SK-N-SH treated with all-trans-retinoic acid at 6 μM for 48 hours (cell line): ENCODE measurements at regions not wholly inside any gene's neighbourhood (a gene's known extent, or its start where the extent isn't known, plus 50 kb on each side); places are given as distances from the start of the nearest gene placed in this dataset.
A peak's percentile ranks its signal among the peaks of the same experiment; 100 is the strongest.

Experiments used
- ATAC-seq: fragments of 200-7000 bp; cut with Tn5 transposase; 3 replicates; pipeline ENCODE4 v1.9.1; 2020; ENCODE audit warnings: mild to moderate bottlenecking, moderate library complexity
- ARNTL ChIP-seq: fragments of 450-650 bp; formaldehyde crosslinking; IDR thresholded peaks from 2 replicates; pipeline ENCODE4 v1.5.0; 2020; ENCODE audit warnings: low read depth, mild to moderate bottlenecking, moderate library complexity, borderline replicate concordance
- BACH2 ChIP-seq: fragments of 250-450 bp; sonication (Bioruptor Pico); IDR thresholded peaks from 2 replicates; pipeline ENCODE4 v1.9.0; 2021; ENCODE audit warnings: mild to moderate bottlenecking, borderline replicate concordance
- CSDC2 ChIP-seq: fragments of 250-450 bp; sonication (Bioruptor Pico); IDR thresholded peaks from 2 replicates; pipeline ENCODE4 v1.5.0; 2020; ENCODE audit warnings: mild to moderate bottlenecking, moderate library complexity
- ESRRG ChIP-seq: fragments of 250-450 bp; sonication (Bioruptor Pico); IDR thresholded peaks from 2 replicates; pipeline ENCODE4 v1.6.1; 2021; ENCODE audit warnings: mild to moderate bottlenecking
- GLIS3 ChIP-seq: fragments of 250-450 bp; sonication (Bioruptor Pico); IDR thresholded peaks from 2 replicates; pipeline ENCODE4 v1.5.0; 2020; ENCODE audit warnings: mild to moderate bottlenecking, moderate library complexity
- ISL1 ChIP-seq: fragments of 250-450 bp; sonication (Bioruptor Pico); IDR thresholded peaks from 2 replicates; pipeline ENCODE4 v2.1.2; 2022; ENCODE audit warnings: mild to moderate bottlenecking, moderate library complexity
- OSR1 ChIP-seq: fragments of 250-450 bp; sonication (Bioruptor Pico); IDR thresholded peaks from 2 replicates; pipeline ENCODE4 v1.8.0; 2022; ENCODE audit warnings: moderate library complexity, mild to moderate bottlenecking, inconsistent platforms
- PPARA ChIP-seq: fragments of 250-450 bp; sonication (Bioruptor Pico); IDR thresholded peaks from 2 replicates; pipeline ENCODE4 v1.5.0; 2020; ENCODE audit warnings: mild to moderate bottlenecking, borderline replicate concordance
- RARB ChIP-seq: fragments of 250-450 bp; sonication (Bioruptor Pico); IDR thresholded peaks from 2 replicates; pipeline ENCODE4 v1.8.0; 2021; ENCODE audit warnings: mild to moderate bottlenecking, moderate library complexity
- SNAI2 ChIP-seq: fragments of 250-450 bp; sonication (Bioruptor Pico); IDR thresholded peaks from 2 replicates; pipeline ENCODE4 v1.5.0; 2020; ENCODE audit warnings: mild to moderate bottlenecking, moderate library complexity
- TCF4 ChIP-seq: fragments of 250-450 bp; sonication (Bioruptor Pico); IDR thresholded peaks from 2 replicates; pipeline ENCODE4 v1.8.0; 2021; ENCODE audit warnings: mild to moderate bottlenecking, moderate library complexity, borderline replicate concordance
- TOX ChIP-seq: fragments of 250-450 bp; sonication (Bioruptor Pico); IDR thresholded peaks from 2 replicates; pipeline ENCODE4 v1.8.0; 2021; ENCODE audit warnings: mild to moderate bottlenecking, moderate library complexity, borderline replicate concordance
- ZC3H10 ChIP-seq: fragments of 250-450 bp; sonication (Bioruptor Pico); IDR thresholded peaks from 2 replicates; pipeline ENCODE4 v1.5.1; 2021; ENCODE audit warnings: mild to moderate bottlenecking, moderate library complexity
- ZFP3 ChIP-seq: fragments of 250-450 bp; sonication (Bioruptor Pico); IDR thresholded peaks from 2 replicates; pipeline ENCODE4 v1.5.0; 2020; ENCODE audit warnings: mild to moderate bottlenecking, moderate library complexity
- ZFP30 ChIP-seq: fragments of 450-650 bp; formaldehyde crosslinking; IDR thresholded peaks from 2 replicates; pipeline ENCODE4 v1.5.0; 2022; ENCODE audit warnings: mild to moderate bottlenecking, moderate library complexity
- ZNF565 ChIP-seq: fragments of 450-650 bp; formaldehyde crosslinking; conservative IDR thresholded peaks from 2 replicates; pipeline ENCODE4 v1.5.0; 2020; ENCODE audit warnings: low read depth, mild to moderate bottlenecking, moderate library complexity
- ZNF70 ChIP-seq: fragments of 450-650 bp; formaldehyde crosslinking; IDR thresholded peaks from 2 replicates; pipeline ENCODE4 v1.5.0; 2020; ENCODE audit warnings: mild to moderate bottlenecking, moderate library complexity
- ZNF8 ChIP-seq: fragments of 450-650 bp; formaldehyde crosslinking; IDR thresholded peaks from 2 replicates; pipeline ENCODE4 v1.5.0; 2020; ENCODE audit warnings: mild to moderate bottlenecking, moderate library complexity
- TF ChIP-seq, protein P1 (sequence below): fragments of 250-450 bp; sonication (Bioruptor Pico); IDR thresholded peaks from 2 replicates; pipeline ENCODE4 v1.5.1; 2020; ENCODE audit warnings: low read depth, mild to moderate bottlenecking, moderate library complexity
- TF ChIP-seq, protein P2 (sequence below): fragments of 250-450 bp; sonication (Bioruptor Pico); IDR thresholded peaks from 2 replicates; pipeline ENCODE4 v1.8.0; 2020; ENCODE audit warnings: mild to moderate bottlenecking, moderate library complexity, borderline replicate concordance
- TF ChIP-seq, protein P3 (sequence below): fragments of 250-450 bp; sonication (Bioruptor Pico); IDR thresholded peaks from 2 replicates; pipeline ENCODE4 v1.5.0; 2020; ENCODE audit warnings: mild to moderate bottlenecking, moderate library complexity
- TF ChIP-seq, protein P4 (sequence below): fragments of 250-450 bp; sonication (Bioruptor Pico); IDR thresholded peaks from 2 replicates; pipeline ENCODE4 v1.8.0; 2021; ENCODE audit warnings: low read depth, mild to moderate bottlenecking, moderate library complexity, borderline replicate concordance
- TF ChIP-seq, protein P5 (sequence below): fragments of 250-450 bp; sonication (Bioruptor Pico); IDR thresholded peaks from 2 replicates; pipeline ENCODE4 v1.5.1; 2021; ENCODE audit warnings: mild to moderate bottlenecking, moderate library complexity

DNA sequence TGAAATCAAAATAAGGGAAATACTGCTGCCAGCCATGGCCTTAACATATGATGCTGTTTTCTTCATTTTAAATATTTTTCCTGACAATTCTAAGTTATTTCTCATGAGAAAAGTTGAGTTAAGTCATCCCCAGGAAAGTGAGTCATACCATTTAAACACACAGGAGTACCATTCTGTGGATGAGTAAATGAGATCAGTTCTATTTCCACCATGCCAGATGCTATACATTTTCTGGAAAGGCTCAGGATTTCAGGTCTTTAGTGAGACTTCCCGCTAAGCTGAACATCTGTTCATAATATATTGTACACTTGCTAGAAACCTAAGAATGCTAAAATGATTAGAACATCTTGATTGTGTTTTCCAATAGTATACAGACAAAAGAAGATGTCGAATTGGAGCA is 256.2 kb upstream of the MANEA start:
- no peak for TF ChIP-seq CSDC2 (CRISPR knock-in tag)
- no peak for TF ChIP-seq ZFP30 (CRISPR knock-in tag)
- no peak for TF ChIP-seq RARB (CRISPR knock-in tag)
- TF ChIP-seq, protein P1, sequence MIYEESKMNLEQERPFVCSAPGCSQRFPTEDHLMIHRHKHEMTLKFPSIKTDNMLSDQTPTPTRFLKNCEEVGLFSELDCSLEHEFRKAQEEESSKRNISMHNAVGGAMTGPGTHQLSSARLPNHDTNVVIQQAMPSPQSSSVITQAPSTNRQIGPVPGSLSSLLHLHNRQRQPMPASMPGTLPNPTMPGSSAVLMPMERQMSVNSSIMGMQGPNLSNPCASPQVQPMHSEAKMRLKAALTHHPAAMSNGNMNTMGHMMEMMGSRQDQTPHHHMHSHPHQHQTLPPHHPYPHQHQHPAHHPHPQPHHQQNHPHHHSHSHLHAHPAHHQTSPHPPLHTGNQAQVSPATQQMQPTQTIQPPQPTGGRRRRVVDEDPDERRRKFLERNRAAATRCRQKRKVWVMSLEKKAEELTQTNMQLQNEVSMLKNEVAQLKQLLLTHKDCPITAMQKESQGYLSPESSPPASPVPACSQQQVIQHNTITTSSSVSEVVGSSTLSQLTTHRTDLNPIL (CRISPR knock-in tag), result no peak
- TF ChIP-seq ZNF70, result no peak
- TF ChIP-seq ZFP3 (CRISPR knock-in tag), result no peak
- TF ChIP-seq ZNF565 (CRISPR knock-in tag), result no peak
- TF ChIP-seq, all 23 proteins: peak for 0
- ATAC-seq, result peak; percentile 71

DNA sequence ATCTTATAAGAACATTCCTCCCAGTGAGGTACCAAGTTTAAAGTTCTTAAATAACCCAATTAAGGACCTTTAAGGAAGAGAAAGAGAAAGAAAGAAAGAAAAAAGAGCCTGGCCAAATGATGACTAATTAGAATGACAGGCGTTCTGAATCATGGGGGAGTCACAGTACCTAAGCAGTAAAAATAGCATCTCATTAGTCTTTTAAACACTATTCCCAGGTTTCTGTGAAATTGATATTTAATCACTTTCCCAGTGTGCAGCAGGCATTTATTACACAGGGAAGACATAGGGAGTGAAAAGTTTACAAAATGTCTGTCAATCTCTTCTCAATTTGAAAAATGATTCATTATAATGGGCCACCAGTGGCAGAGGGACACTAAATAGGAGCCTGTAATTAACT is 251.4 kb upstream of the MANEA start:
- TF ChIP-seq, protein P2, sequence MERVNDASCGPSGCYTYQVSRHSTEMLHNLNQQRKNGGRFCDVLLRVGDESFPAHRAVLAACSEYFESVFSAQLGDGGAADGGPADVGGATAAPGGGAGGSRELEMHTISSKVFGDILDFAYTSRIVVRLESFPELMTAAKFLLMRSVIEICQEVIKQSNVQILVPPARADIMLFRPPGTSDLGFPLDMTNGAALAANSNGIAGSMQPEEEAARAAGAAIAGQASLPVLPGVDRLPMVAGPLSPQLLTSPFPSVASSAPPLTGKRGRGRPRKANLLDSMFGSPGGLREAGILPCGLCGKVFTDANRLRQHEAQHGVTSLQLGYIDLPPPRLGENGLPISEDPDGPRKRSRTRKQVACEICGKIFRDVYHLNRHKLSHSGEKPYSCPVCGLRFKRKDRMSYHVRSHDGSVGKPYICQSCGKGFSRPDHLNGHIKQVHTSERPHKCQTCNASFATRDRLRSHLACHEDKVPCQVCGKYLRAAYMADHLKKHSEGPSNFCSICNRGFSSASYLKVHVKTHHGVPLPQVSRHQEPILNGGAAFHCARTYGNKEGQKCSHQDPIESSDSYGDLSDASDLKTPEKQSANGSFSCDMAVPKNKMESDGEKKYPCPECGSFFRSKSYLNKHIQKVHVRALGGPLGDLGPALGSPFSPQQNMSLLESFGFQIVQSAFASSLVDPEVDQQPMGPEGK (CRISPR knock-in tag), result no peak
- no peak for TF ChIP-seq ESRRG (CRISPR knock-in tag)
- TF ChIP-seq, protein P3, sequence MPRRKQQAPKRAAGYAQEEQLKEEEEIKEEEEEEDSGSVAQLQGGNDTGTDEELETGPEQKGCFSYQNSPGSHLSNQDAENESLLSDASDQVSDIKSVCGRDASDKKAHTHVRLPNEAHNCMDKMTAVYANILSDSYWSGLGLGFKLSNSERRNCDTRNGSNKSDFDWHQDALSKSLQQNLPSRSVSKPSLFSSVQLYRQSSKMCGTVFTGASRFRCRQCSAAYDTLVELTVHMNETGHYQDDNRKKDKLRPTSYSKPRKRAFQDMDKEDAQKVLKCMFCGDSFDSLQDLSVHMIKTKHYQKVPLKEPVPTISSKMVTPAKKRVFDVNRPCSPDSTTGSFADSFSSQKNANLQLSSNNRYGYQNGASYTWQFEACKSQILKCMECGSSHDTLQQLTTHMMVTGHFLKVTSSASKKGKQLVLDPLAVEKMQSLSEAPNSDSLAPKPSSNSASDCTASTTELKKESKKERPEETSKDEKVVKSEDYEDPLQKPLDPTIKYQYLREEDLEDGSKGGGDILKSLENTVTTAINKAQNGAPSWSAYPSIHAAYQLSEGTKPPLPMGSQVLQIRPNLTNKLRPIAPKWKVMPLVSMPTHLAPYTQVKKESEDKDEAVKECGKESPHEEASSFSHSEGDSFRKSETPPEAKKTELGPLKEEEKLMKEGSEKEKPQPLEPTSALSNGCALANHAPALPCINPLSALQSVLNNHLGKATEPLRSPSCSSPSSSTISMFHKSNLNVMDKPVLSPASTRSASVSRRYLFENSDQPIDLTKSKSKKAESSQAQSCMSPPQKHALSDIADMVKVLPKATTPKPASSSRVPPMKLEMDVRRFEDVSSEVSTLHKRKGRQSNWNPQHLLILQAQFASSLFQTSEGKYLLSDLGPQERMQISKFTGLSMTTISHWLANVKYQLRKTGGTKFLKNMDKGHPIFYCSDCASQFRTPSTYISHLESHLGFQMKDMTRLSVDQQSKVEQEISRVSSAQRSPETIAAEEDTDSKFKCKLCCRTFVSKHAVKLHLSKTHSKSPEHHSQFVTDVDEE (CRISPR knock-in tag), result no peak
- TF ChIP-seq TOX, result no peak
- TF ChIP-seq, protein P1 (CRISPR knock-in tag), result no peak
- TF ChIP-seq BACH2 (CRISPR knock-in tag), result no peak
- no peak for TF ChIP-seq OSR1 (CRISPR knock-in tag)
- TF ChIP-seq ZFP3 (CRISPR knock-in tag), result no peak
- TF ChIP-seq, protein P4, sequence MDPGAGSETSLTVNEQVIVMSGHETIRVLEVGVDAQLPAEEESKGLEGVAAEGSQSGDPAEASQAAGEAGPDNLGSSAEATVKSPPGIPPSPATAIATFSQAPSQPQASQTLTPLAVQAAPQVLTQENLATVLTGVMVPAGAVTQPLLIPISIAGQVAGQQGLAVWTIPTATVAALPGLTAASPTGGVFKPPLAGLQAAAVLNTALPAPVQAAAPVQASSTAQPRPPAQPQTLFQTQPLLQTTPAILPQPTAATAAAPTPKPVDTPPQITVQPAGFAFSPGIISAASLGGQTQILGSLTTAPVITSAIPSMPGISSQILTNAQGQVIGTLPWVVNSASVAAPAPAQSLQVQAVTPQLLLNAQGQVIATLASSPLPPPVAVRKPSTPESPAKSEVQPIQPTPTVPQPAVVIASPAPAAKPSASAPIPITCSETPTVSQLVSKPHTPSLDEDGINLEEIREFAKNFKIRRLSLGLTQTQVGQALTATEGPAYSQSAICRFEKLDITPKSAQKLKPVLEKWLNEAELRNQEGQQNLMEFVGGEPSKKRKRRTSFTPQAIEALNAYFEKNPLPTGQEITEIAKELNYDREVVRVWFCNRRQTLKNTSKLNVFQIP (CRISPR knock-in tag), result no peak
- no peak for TF ChIP-seq ZFP30 (CRISPR knock-in tag)
- no peak for TF ChIP-seq TCF4
- TF ChIP-seq ZC3H10 (CRISPR knock-in tag), result no peak
- TF ChIP-seq PPARA (CRISPR knock-in tag), result no peak
- TF ChIP-seq ZNF565 (CRISPR knock-in tag), result no peak
- TF ChIP-seq GLIS3 (CRISPR knock-in tag), result no peak
- no peak for TF ChIP-seq ISL1 (CRISPR knock-in tag)
- TF ChIP-seq, protein P5, sequence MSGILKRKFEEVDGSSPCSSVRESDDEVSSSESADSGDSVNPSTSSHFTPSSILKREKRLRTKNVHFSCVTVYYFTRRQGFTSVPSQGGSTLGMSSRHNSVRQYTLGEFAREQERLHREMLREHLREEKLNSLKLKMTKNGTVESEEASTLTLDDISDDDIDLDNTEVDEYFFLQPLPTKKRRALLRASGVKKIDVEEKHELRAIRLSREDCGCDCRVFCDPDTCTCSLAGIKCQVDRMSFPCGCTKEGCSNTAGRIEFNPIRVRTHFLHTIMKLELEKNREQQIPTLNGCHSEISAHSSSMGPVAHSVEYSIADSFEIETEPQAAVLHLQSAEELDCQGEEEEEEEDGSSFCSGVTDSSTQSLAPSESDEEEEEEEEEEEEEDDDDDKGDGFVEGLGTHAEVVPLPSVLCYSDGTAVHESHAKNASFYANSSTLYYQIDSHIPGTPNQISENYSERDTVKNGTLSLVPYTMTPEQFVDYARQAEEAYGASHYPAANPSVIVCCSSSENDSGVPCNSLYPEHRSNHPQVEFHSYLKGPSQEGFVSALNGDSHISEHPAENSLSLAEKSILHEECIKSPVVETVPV, result no peak
- no peak for ATAC-seq

DNA sequence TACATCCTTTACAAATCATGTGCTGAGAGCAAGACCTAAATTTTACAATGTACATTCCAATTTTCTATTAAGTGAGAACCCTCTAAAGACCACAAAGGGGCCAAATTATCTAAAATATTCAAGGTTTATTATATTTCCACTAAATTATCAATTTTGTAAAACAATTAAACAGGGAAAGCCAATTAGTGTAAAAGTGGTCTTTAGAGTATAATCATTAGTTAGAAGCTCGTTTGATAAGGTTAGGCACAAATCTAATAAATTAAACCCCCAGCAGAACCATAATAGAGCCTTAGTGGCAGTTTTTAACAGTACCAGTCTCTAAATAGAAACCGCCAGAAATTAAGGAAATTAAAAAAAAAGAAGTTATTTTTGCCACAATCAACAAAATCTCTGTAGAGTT is 249.1 kb upstream of the MANEA start:
- no peak for ATAC-seq
- TF ChIP-seq TCF4 (no peak), GLIS3 (CRISPR knock-in tag) (no peak), ZNF70 (no peak), CSDC2 (CRISPR knock-in tag) (no peak), ZFP3 (CRISPR knock-in tag) (no peak), RARB (CRISPR knock-in tag) (no peak), ARNTL (CRISPR knock-in tag) (no peak), PPARA (CRISPR knock-in tag) (no peak), ZC3H10 (CRISPR knock-in tag) (no peak), ESRRG (CRISPR knock-in tag) (no peak), ZNF565 (CRISPR knock-in tag) (no peak), ISL1 (CRISPR knock-in tag) (no peak), BACH2 (CRISPR knock-in tag) (no peak), OSR1 (CRISPR knock-in tag) (no peak), ZNF8 (CRISPR knock-in tag) (no peak), SNAI2 (CRISPR knock-in tag) (no peak)
- TF ChIP-seq, protein P5, result no peak
- TF ChIP-seq, protein P4 (CRISPR knock-in tag), result no peak
